GM23338 (cell line): ENCODE measurements at regions not wholly inside any gene's neighbourhood (a gene's known extent, or its start where the extent isn't known, plus 50 kb on each side); places are given as distances from the start of the nearest gene placed in this dataset.

Experiments used
- ATAC-seq: fragments of 200-7000 bp; cut with Tn5 transposase; 3 replicates; pipeline ENCODE4 v1.9.1; 2020
- DNase-seq: peaks from one replicate; pipeline ENCODE4 v3.0.0-alpha.2; 2015; ENCODE audit warnings: low spot score
- H2AFZ ChIP-seq: fragments of 200-600 bp; sonication (generic); 2 replicates; pipeline ENCODE4 v1.8.0; 2016; ENCODE audit warnings: antibody characterized with exemption, mild to moderate bottlenecking, moderate library complexity
- H3F3A ChIP-seq: fragments of 200-600 bp; sonication (generic); replicated peaks from 2 replicates; pipeline ENCODE4 v1.8.0; 2017; ENCODE audit warnings: antibody characterized with exemption, mixed run types, low read depth
- H3K27ac ChIP-seq: fragments of 200-600 bp; sonication (generic); 2 replicates; pipeline ENCODE4 v1.6.1; 2016; ENCODE audit warnings: low read depth
- H3K27me3 ChIP-seq: fragments of 200-600 bp; sonication (generic); 2 replicates; pipeline ENCODE4 v1.8.0; 2016; ENCODE audit warnings: mild to moderate bottlenecking, mixed run types, moderate library complexity; ENCODE audit not compliant: insufficient read depth
- H3K36me3 ChIP-seq: fragments of 200-600 bp; sonication (generic); 2 replicates; pipeline ENCODE4 v1.8.0; 2016; ENCODE audit warnings: mild to moderate bottlenecking; ENCODE audit not compliant: insufficient read depth
- H3K4me1 ChIP-seq: fragments of 200-600 bp; sonication (generic); 2 replicates; pipeline ENCODE4 v1.8.0; 2016; ENCODE audit warnings: mild to moderate bottlenecking, moderate library complexity; ENCODE audit not compliant: insufficient read depth
- H3K4me2 ChIP-seq: fragments of 200-600 bp; sonication (generic); 2 replicates; pipeline ENCODE4 v1.7.1; 2017; ENCODE audit warnings: mixed run types
- H3K4me3 ChIP-seq: fragments of 200-600 bp; sonication (generic); 2 replicates; pipeline ENCODE4 v1.6.1; 2016; ENCODE audit warnings: mixed run types
- H3K79me2 ChIP-seq: fragments of 200-600 bp; sonication (generic); replicated peaks from 2 replicates; pipeline ENCODE4 v1.8.0; 2017; ENCODE audit warnings: mild to moderate bottlenecking; ENCODE audit not compliant: insufficient read depth
- H3K9me2 ChIP-seq: fragments of 200-600 bp; sonication (generic); 2 replicates; pipeline ENCODE4 v1.8.0; 2017; ENCODE audit not compliant: insufficient read depth
- H4K20me1 ChIP-seq: fragments of 200-600 bp; sonication (generic); replicated peaks from 2 replicates; pipeline ENCODE4 v1.8.0; 2017; ENCODE audit warnings: mild to moderate bottlenecking; ENCODE audit not compliant: insufficient read depth
- H3K27ac Mint-ChIP-seq: 2 replicates; pipeline ENCODE4 v1.8.0; 2020; ENCODE audit warnings: inconsistent platforms, mild to moderate bottlenecking, moderate library complexity, mixed read lengths
- H3K27me3 Mint-ChIP-seq: 3 replicates; pipeline ENCODE4 v1.8.0; 2022; ENCODE audit warnings: low read depth, mild to moderate bottlenecking, moderate library complexity, mixed read lengths, inconsistent platforms; ENCODE audit not compliant: insufficient read depth, poor library complexity
- H3K36me3 Mint-ChIP-seq: 3 replicates; pipeline ENCODE4 v1.8.0; 2021; ENCODE audit warnings: low read depth, mild to moderate bottlenecking, inconsistent platforms, moderate library complexity, mixed read lengths
- H3K4me1 Mint-ChIP-seq: 3 replicates; pipeline ENCODE4 v1.8.0; 2020; ENCODE audit warnings: mild to moderate bottlenecking, inconsistent platforms, mixed read lengths
- H3K4me3 Mint-ChIP-seq: 3 replicates; pipeline ENCODE4 v1.8.0; 2021; ENCODE audit warnings: moderate library complexity, mild to moderate bottlenecking, inconsistent platforms, mixed read lengths
- H3K9me3 Mint-ChIP-seq: 3 replicates; pipeline ENCODE4 v1.8.0; 2020; ENCODE audit warnings: moderate library complexity, mild to moderate bottlenecking, inconsistent platforms, mixed read lengths
- CREB1 ChIP-seq: fragments of 250-450 bp; sonication (Bioruptor Pico); IDR thresholded peaks from 2 replicates; pipeline ENCODE4 v1.5.0; 2020; ENCODE audit warnings: low read depth, mild to moderate bottlenecking, moderate library complexity
- ETS1 ChIP-seq: IDR thresholded peaks from 2 replicates; pipeline ENCODE4 v1.6.1; 2016; ENCODE audit warnings: antibody characterized with exemption
- EZH2 ChIP-seq: fragments of 200-600 bp; sonication (generic); IDR thresholded peaks from one replicate; pipeline ENCODE4 v1.8.0; 2017; ENCODE audit warnings: antibody characterized with exemption, mild to moderate bottlenecking, low read depth; ENCODE audit not compliant: unreplicated experiment
- EZH2phosphoT487 ChIP-seq: fragments of 200-600 bp; sonication (generic); IDR thresholded peaks from one replicate; pipeline ENCODE4 v1.8.1; 2018; ENCODE audit warnings: antibody characterized with exemption; ENCODE audit not compliant: unreplicated experiment
- JUNB ChIP-seq: IDR thresholded peaks from one replicate; pipeline ENCODE4 v1.6.1; 2016; ENCODE audit warnings: antibody characterized with exemption; ENCODE audit not compliant: unreplicated experiment
- NANOG ChIP-seq: IDR thresholded peaks from 2 replicates; pipeline ENCODE4 v1.6.1; 2016; ENCODE audit warnings: antibody characterized with exemption, borderline replicate concordance
- POLR2AphosphoS5 ChIP-seq: IDR thresholded peaks from 2 replicates; pipeline ENCODE4 v1.6.1; 2016; ENCODE audit warnings: antibody characterized with exemption, low read depth
- REST ChIP-seq: IDR thresholded peaks from one replicate; pipeline ENCODE4 v1.6.1; 2018; ENCODE audit warnings: antibody characterized with exemption; ENCODE audit not compliant: unreplicated experiment
- STAT1 ChIP-seq: IDR thresholded peaks from one replicate; pipeline ENCODE4 v1.6.1; 2016; ENCODE audit warnings: antibody characterized with exemption; ENCODE audit not compliant: unreplicated experiment
- ZNF114 ChIP-seq: fragments of 250-450 bp; sonication (Bioruptor Pico); IDR thresholded peaks from 2 replicates; pipeline ENCODE4 v1.5.0; 2020; ENCODE audit warnings: mild to moderate bottlenecking, moderate library complexity
- ZNF331 ChIP-seq: fragments of 250-450 bp; sonication (Bioruptor Pico); IDR thresholded peaks from 2 replicates; pipeline ENCODE4 v1.5.0; 2020; ENCODE audit warnings: low read depth, mild to moderate bottlenecking, moderate library complexity
- TF ChIP-seq, protein P1 (sequence below), 2 experiments: fragments of 200-600 bp in 1 of 2; sonication (generic) in 1 of 2; conservative IDR thresholded peaks; 2 replicates each; pipeline versions ENCODE4 v1.5.1 to v1.6.1; 2016 to 2017; ENCODE audit warnings: antibody characterized with exemption in 2 of 2, low read depth in 2 of 2, mild to moderate bottlenecking in 2 of 2, moderate library complexity in 1 of 2

DNA sequence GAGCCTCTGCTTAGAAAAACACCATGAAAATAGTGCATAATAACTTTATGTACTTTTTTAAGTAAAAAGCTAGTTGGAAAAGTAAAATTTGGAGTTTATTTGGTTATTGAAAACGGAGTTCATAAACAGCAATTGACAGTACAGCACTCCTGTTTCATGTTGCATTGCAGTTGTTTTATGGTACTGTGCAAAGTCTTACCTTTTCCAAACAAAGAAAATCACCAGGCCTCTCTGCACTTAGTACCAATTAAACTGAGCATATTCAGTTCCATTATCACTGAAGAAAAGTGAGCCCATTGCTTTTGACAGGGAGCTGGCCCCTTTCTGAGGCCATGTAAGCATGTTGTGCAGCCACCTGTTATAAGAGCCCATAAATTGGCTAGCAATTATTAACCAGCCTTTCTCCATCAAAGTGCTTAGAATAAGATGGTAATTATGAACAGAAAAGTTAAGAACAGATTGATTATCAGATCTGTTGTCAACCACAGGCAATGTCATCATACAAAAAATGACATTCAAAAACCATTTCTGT, 376.6 kb upstream of the EMCN start:
- Histone ChIP-seq H3K27me3 (no peaks in the 10 kb centered on the region), H3K79me2 (no peaks in the 10 kb centered on the region), H4K20me1 (no peaks in the 10 kb centered on the region), H3K4me3 (no peak overlapping the region), H3K36me3 (no peaks in the 10 kb centered on the region), H3K27ac (no peak overlapping the region), H3K9me2 (no peaks in the 10 kb centered on the region), H2AFZ (no peak overlapping the region), H3K4me2 (no peak overlapping the region), H3K4me1 (no peaks in the 10 kb centered on the region), H3F3A (no peaks in the 10 kb centered on the region)
- ATAC-seq (no peak), DNase-seq (no peak)
- Mint-ChIP-seq H3K27ac (no peak overlapping the region), H3K4me1 (peaks cover under 1% of the 10 kb centered on the region; the same call in 2 of the 3 replicates), H3K9me3 (peaks cover 6% of the 10 kb centered on the region; the same call in 2 of the 3 replicates), H3K4me3 (no peak overlapping the region), H3K36me3 (peaks cover 9% of the 10 kb centered on the region), H3K27me3 (no peaks in the 10 kb centered on the region)
- TF ChIP-seq, protein P1, sequence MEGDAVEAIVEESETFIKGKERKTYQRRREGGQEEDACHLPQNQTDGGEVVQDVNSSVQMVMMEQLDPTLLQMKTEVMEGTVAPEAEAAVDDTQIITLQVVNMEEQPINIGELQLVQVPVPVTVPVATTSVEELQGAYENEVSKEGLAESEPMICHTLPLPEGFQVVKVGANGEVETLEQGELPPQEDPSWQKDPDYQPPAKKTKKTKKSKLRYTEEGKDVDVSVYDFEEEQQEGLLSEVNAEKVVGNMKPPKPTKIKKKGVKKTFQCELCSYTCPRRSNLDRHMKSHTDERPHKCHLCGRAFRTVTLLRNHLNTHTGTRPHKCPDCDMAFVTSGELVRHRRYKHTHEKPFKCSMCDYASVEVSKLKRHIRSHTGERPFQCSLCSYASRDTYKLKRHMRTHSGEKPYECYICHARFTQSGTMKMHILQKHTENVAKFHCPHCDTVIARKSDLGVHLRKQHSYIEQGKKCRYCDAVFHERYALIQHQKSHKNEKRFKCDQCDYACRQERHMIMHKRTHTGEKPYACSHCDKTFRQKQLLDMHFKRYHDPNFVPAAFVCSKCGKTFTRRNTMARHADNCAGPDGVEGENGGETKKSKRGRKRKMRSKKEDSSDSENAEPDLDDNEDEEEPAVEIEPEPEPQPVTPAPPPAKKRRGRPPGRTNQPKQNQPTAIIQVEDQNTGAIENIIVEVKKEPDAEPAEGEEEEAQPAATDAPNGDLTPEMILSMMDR (conservative IDR thresholded peaks at IDR 0.05; ENCODE audit: low read depth in 2 of 2), result no peak
- TF ChIP-seq EZH2 (no peak), ZNF114 (CRISPR knock-in tag) (no peak), ETS1 (no peak)

- H2AFZ ChIP-seq, result no peak overlapping the region
- ATAC-seq, result no peak
- Mint-ChIP-seq H3K27me3 (no peaks in the 10 kb centered on the region), H3K4me3 (no peak overlapping the region), H3K36me3 (peaks cover 9% of the 10 kb centered on the region), H3K27ac (no peak overlapping the region), H3K4me1 (peaks cover 17% of the 10 kb centered on the region; the same call in 2 of the 3 replicates), H3K9me3 (peaks cover 6% of the 10 kb centered on the region; the same call in 2 of the 3 replicates)
- H3K79me2 ChIP-seq, result no peaks in the 10 kb centered on the region
- H3K4me2 ChIP-seq, result no peak overlapping the region
- no peak for TF ChIP-seq CREB1 (CRISPR knock-in tag)
- no peak for TF ChIP-seq ZNF114 (CRISPR knock-in tag)
- no peaks in the 10 kb centered on the region for H3K9me2 ChIP-seq
- H4K20me1 ChIP-seq, result no peaks in the 10 kb centered on the region
- H3F3A ChIP-seq, result no peaks in the 10 kb centered on the region
- no peak for DNase-seq
- no peaks in the 10 kb centered on the region for H3K36me3 ChIP-seq
- H3K27ac ChIP-seq, result no peak overlapping the region
- no peaks in the 10 kb centered on the region for H3K27me3 ChIP-seq
- no peak overlapping the region for H3K4me3 ChIP-seq
- H3K4me1 ChIP-seq, result peaks cover 11% of the 10 kb centered on the region
These were observed 374.0 kb upstream of the EMCN start for GRCh38 chr4:100891808-100892207.

DNA sequence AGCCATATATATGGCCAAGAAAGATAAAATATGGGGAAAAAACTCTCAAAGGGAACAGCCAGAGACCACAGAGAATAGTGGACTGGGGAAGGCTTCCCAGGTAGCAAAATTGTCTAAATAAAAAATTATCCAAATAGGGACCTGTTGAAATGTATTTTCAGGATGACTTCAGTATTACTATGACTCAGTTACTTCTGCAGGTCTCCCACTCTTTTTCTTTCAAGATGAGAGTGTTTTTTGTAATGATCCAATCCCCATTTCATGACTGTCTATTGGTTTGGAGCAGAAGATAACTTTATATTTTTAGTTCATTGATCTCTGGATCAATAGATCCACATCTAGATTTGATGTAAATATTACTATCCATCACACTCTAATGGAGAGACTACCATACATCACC, 372.1 kb upstream of the EMCN start:
- no peak for DNase-seq
- no peak overlapping the region for H3K4me3 Mint-ChIP-seq
- TF ChIP-seq EZH2 (no peak), EZH2phosphoT487 (no peak), POLR2AphosphoS5 (no peak), ZNF331 (CRISPR knock-in tag) (no peak), CREB1 (CRISPR knock-in tag) (no peak), ETS1 (no peak), JUNB (no peak), NANOG (no peak), REST (no peak), STAT1 (no peak), ZNF114 (CRISPR knock-in tag) (no peak)

More for the DNA sequence above, 372.1 kb upstream of the EMCN start:
- Histone ChIP-seq H3K27me3 (no peaks in the 10 kb centered on the region), H3K79me2 (no peaks in the 10 kb centered on the region), H3K4me2 (no peak overlapping the region), H3K4me1 (peaks cover 11% of the 10 kb centered on the region), H4K20me1 (no peaks in the 10 kb centered on the region), H3K27ac (no peak overlapping the region), H3K4me3 (no peak overlapping the region), H2AFZ (no peak overlapping the region), H3K36me3 (0 out of 2 replicates have a peak, but pooled peaks cover 3% of the 10 kb centered on the region), H3F3A (no peaks in the 10 kb centered on the region), H3K9me2 (no peaks in the 10 kb centered on the region)
- Mint-ChIP-seq H3K36me3 (peaks cover 9% of the 10 kb centered on the region), H3K4me1 (peaks cover 17% of the 10 kb centered on the region; the same call in 2 of the 3 replicates), H3K27ac (no peak overlapping the region), H3K27me3 (no peaks in the 10 kb centered on the region), H3K9me3 (peaks cover 6% of the 10 kb centered on the region; the same call in 2 of the 3 replicates)
- no peak for ATAC-seq
